ENCODE measurements at regions not wholly inside any gene's neighbourhood (a gene's known extent, or its start where the extent isn't known, plus 50 kb on each side); places are given as distances from the start of the nearest gene placed in this dataset.

DNA sequence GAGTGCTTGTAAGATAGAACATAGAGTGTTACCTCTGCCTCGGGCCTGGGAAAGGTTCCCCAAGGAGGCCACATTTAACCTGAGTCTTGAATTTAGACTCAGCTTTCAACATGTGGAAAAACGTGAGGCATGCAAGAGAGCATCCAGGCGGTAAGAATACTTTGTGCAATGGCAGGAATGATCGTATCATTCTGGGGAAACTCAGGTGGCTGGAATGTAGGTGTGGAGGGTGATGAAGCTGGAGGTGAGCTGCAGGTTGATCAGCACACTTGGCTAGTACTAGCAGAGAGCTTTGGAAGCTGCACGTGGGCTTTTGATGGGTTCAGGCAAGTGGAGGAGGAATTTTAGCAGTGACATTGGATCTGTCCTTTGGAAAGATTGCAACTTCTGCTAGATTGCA, 270.3 kb upstream of the RAG2 start:
- TF ChIP-seq, protein P1, sequence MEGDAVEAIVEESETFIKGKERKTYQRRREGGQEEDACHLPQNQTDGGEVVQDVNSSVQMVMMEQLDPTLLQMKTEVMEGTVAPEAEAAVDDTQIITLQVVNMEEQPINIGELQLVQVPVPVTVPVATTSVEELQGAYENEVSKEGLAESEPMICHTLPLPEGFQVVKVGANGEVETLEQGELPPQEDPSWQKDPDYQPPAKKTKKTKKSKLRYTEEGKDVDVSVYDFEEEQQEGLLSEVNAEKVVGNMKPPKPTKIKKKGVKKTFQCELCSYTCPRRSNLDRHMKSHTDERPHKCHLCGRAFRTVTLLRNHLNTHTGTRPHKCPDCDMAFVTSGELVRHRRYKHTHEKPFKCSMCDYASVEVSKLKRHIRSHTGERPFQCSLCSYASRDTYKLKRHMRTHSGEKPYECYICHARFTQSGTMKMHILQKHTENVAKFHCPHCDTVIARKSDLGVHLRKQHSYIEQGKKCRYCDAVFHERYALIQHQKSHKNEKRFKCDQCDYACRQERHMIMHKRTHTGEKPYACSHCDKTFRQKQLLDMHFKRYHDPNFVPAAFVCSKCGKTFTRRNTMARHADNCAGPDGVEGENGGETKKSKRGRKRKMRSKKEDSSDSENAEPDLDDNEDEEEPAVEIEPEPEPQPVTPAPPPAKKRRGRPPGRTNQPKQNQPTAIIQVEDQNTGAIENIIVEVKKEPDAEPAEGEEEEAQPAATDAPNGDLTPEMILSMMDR (IDR thresholded peaks at IDR 0.05), result no peak
- TF ChIP-seq EP300 (IDR thresholded peaks at IDR 0.05), result no peak

Data from ovary (tissue), 3 donors.